GM23338 (cell line): ENCODE measurements at regions not wholly inside any gene's neighbourhood (a gene's known extent, or its start where the extent isn't known, plus 50 kb on each side); places are given as distances from the start of the nearest gene placed in this dataset.

Source experiments
- ATAC-seq: fragments of 200-7000 bp; cut with Tn5 transposase; 3 replicates; pipeline ENCODE4 v1.9.1; 2020
- DNase-seq: peaks from one replicate; pipeline ENCODE4 v3.0.0-alpha.2; 2015; ENCODE audit warnings: low spot score
- H2AFZ ChIP-seq: fragments of 200-600 bp; sonication (generic); 2 replicates; pipeline ENCODE4 v1.8.0; 2016; ENCODE audit warnings: antibody characterized with exemption, mild to moderate bottlenecking, moderate library complexity
- H3F3A ChIP-seq: fragments of 200-600 bp; sonication (generic); replicated peaks from 2 replicates; pipeline ENCODE4 v1.8.0; 2017; ENCODE audit warnings: antibody characterized with exemption, mixed run types, low read depth
- H3K27ac ChIP-seq: fragments of 200-600 bp; sonication (generic); 2 replicates; pipeline ENCODE4 v1.6.1; 2016; ENCODE audit warnings: low read depth
- H3K27me3 ChIP-seq: fragments of 200-600 bp; sonication (generic); 2 replicates; pipeline ENCODE4 v1.8.0; 2016; ENCODE audit warnings: mild to moderate bottlenecking, mixed run types, moderate library complexity; ENCODE audit not compliant: insufficient read depth
- H3K36me3 ChIP-seq: fragments of 200-600 bp; sonication (generic); 2 replicates; pipeline ENCODE4 v1.8.0; 2016; ENCODE audit warnings: mild to moderate bottlenecking; ENCODE audit not compliant: insufficient read depth
- H3K4me1 ChIP-seq: fragments of 200-600 bp; sonication (generic); 2 replicates; pipeline ENCODE4 v1.8.0; 2016; ENCODE audit warnings: mild to moderate bottlenecking, moderate library complexity; ENCODE audit not compliant: insufficient read depth
- H3K4me2 ChIP-seq: fragments of 200-600 bp; sonication (generic); 2 replicates; pipeline ENCODE4 v1.7.1; 2017; ENCODE audit warnings: mixed run types
- H3K4me3 ChIP-seq: fragments of 200-600 bp; sonication (generic); 2 replicates; pipeline ENCODE4 v1.6.1; 2016; ENCODE audit warnings: mixed run types
- H3K79me2 ChIP-seq: fragments of 200-600 bp; sonication (generic); replicated peaks from 2 replicates; pipeline ENCODE4 v1.8.0; 2017; ENCODE audit warnings: mild to moderate bottlenecking; ENCODE audit not compliant: insufficient read depth
- H3K9me2 ChIP-seq: fragments of 200-600 bp; sonication (generic); 2 replicates; pipeline ENCODE4 v1.8.0; 2017; ENCODE audit not compliant: insufficient read depth
- H4K20me1 ChIP-seq: fragments of 200-600 bp; sonication (generic); replicated peaks from 2 replicates; pipeline ENCODE4 v1.8.0; 2017; ENCODE audit warnings: mild to moderate bottlenecking; ENCODE audit not compliant: insufficient read depth
- H3K27ac Mint-ChIP-seq: 2 replicates; pipeline ENCODE4 v1.8.0; 2020; ENCODE audit warnings: inconsistent platforms, mild to moderate bottlenecking, moderate library complexity, mixed read lengths
- H3K27me3 Mint-ChIP-seq: 3 replicates; pipeline ENCODE4 v1.8.0; 2022; ENCODE audit warnings: low read depth, mild to moderate bottlenecking, moderate library complexity, mixed read lengths, inconsistent platforms; ENCODE audit not compliant: insufficient read depth, poor library complexity
- H3K36me3 Mint-ChIP-seq: 3 replicates; pipeline ENCODE4 v1.8.0; 2021; ENCODE audit warnings: low read depth, mild to moderate bottlenecking, inconsistent platforms, moderate library complexity, mixed read lengths
- H3K4me1 Mint-ChIP-seq: 3 replicates; pipeline ENCODE4 v1.8.0; 2020; ENCODE audit warnings: mild to moderate bottlenecking, inconsistent platforms, mixed read lengths
- H3K4me3 Mint-ChIP-seq: 3 replicates; pipeline ENCODE4 v1.8.0; 2021; ENCODE audit warnings: moderate library complexity, mild to moderate bottlenecking, inconsistent platforms, mixed read lengths
- H3K9me3 Mint-ChIP-seq: 3 replicates; pipeline ENCODE4 v1.8.0; 2020; ENCODE audit warnings: moderate library complexity, mild to moderate bottlenecking, inconsistent platforms, mixed read lengths
- CREB1 ChIP-seq: fragments of 250-450 bp; sonication (Bioruptor Pico); IDR thresholded peaks from 2 replicates; pipeline ENCODE4 v1.5.0; 2020; ENCODE audit warnings: low read depth, mild to moderate bottlenecking, moderate library complexity
- CTCF ChIP-seq, 2 experiments: fragments of 200-600 bp in 1 of 2; sonication (generic) in 1 of 2; conservative IDR thresholded peaks; 2 replicates each; pipeline versions ENCODE4 v1.5.1 to v1.6.1; 2016 to 2017; ENCODE audit warnings: antibody characterized with exemption in 2 of 2, low read depth in 2 of 2, mild to moderate bottlenecking in 2 of 2, moderate library complexity in 1 of 2
- EZH2 ChIP-seq: fragments of 200-600 bp; sonication (generic); IDR thresholded peaks from one replicate; pipeline ENCODE4 v1.8.0; 2017; ENCODE audit warnings: antibody characterized with exemption, mild to moderate bottlenecking, low read depth; ENCODE audit not compliant: unreplicated experiment
- EZH2phosphoT487 ChIP-seq: fragments of 200-600 bp; sonication (generic); IDR thresholded peaks from one replicate; pipeline ENCODE4 v1.8.1; 2018; ENCODE audit warnings: antibody characterized with exemption; ENCODE audit not compliant: unreplicated experiment
- JUNB ChIP-seq: IDR thresholded peaks from one replicate; pipeline ENCODE4 v1.6.1; 2016; ENCODE audit warnings: antibody characterized with exemption; ENCODE audit not compliant: unreplicated experiment
- NANOG ChIP-seq: IDR thresholded peaks from 2 replicates; pipeline ENCODE4 v1.6.1; 2016; ENCODE audit warnings: antibody characterized with exemption, borderline replicate concordance
- POLR2AphosphoS5 ChIP-seq: IDR thresholded peaks from 2 replicates; pipeline ENCODE4 v1.6.1; 2016; ENCODE audit warnings: antibody characterized with exemption, low read depth
- STAT1 ChIP-seq: IDR thresholded peaks from one replicate; pipeline ENCODE4 v1.6.1; 2016; ENCODE audit warnings: antibody characterized with exemption; ENCODE audit not compliant: unreplicated experiment
- ZNF114 ChIP-seq: fragments of 250-450 bp; sonication (Bioruptor Pico); IDR thresholded peaks from 2 replicates; pipeline ENCODE4 v1.5.0; 2020; ENCODE audit warnings: mild to moderate bottlenecking, moderate library complexity
- ZNF331 ChIP-seq: fragments of 250-450 bp; sonication (Bioruptor Pico); IDR thresholded peaks from 2 replicates; pipeline ENCODE4 v1.5.0; 2020; ENCODE audit warnings: low read depth, mild to moderate bottlenecking, moderate library complexity
- TF ChIP-seq, protein P1 (sequence below): IDR thresholded peaks from one replicate; pipeline ENCODE4 v1.6.1; 2018; ENCODE audit warnings: antibody characterized with exemption; ENCODE audit not compliant: unreplicated experiment
- TF ChIP-seq, protein P2 (sequence below): IDR thresholded peaks from 2 replicates; pipeline ENCODE4 v1.6.1; 2016; ENCODE audit warnings: antibody characterized with exemption
- TF ChIP-seq, protein P3 (sequence below): fragments of 250-450 bp; sonication (Bioruptor Pico); IDR thresholded peaks from 2 replicates; pipeline ENCODE4 v1.5.0; 2020; ENCODE audit warnings: mild to moderate bottlenecking, moderate library complexity

- H3K36me3 Mint-ChIP-seq, result no peaks in the 10 kb centered on the region
- ATAC-seq (no peak), DNase-seq (no peak)
- no peaks in the 10 kb centered on the region for H3F3A ChIP-seq
- no peaks in the 10 kb centered on the region for H3K79me2 ChIP-seq
- H3K9me3 Mint-ChIP-seq, result peaks cover 2% of the 10 kb centered on the region; the same call in 2 of the 3 replicates
- no peak overlapping the region for H2AFZ ChIP-seq
- no peaks in the 10 kb centered on the region for H3K4me1 ChIP-seq
- no peak overlapping the region for H3K27ac ChIP-seq
- peaks cover 2% of the 10 kb centered on the region for H3K27me3 Mint-ChIP-seq
- no peaks in the 10 kb centered on the region for H3K9me2 ChIP-seq
- no peaks in the 10 kb centered on the region for H4K20me1 ChIP-seq
- H3K27ac Mint-ChIP-seq, result no peak overlapping the region
- TF ChIP-seq, protein P1, sequence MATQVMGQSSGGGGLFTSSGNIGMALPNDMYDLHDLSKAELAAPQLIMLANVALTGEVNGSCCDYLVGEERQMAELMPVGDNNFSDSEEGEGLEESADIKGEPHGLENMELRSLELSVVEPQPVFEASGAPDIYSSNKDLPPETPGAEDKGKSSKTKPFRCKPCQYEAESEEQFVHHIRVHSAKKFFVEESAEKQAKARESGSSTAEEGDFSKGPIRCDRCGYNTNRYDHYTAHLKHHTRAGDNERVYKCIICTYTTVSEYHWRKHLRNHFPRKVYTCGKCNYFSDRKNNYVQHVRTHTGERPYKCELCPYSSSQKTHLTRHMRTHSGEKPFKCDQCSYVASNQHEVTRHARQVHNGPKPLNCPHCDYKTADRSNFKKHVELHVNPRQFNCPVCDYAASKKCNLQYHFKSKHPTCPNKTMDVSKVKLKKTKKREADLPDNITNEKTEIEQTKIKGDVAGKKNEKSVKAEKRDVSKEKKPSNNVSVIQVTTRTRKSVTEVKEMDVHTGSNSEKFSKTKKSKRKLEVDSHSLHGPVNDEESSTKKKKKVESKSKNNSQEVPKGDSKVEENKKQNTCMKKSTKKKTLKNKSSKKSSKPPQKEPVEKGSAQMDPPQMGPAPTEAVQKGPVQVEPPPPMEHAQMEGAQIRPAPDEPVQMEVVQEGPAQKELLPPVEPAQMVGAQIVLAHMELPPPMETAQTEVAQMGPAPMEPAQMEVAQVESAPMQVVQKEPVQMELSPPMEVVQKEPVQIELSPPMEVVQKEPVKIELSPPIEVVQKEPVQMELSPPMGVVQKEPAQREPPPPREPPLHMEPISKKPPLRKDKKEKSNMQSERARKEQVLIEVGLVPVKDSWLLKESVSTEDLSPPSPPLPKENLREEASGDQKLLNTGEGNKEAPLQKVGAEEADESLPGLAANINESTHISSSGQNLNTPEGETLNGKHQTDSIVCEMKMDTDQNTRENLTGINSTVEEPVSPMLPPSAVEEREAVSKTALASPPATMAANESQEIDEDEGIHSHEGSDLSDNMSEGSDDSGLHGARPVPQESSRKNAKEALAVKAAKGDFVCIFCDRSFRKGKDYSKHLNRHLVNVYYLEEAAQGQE, result no peak
- TF ChIP-seq EZH2phosphoT487 (no peak), CREB1 (no peak), POLR2AphosphoS5 (no peak), ZNF331 (no peak), ZNF114 (CRISPR knock-in tag) (no peak), EZH2 (no peak), CTCF (conservative IDR thresholded peaks at IDR 0.05; ENCODE audit: low read depth in 2 of 2) (no peak), NANOG (no peak), JUNB (no peak), STAT1 (no peak)
- TF ChIP-seq, protein P2, sequence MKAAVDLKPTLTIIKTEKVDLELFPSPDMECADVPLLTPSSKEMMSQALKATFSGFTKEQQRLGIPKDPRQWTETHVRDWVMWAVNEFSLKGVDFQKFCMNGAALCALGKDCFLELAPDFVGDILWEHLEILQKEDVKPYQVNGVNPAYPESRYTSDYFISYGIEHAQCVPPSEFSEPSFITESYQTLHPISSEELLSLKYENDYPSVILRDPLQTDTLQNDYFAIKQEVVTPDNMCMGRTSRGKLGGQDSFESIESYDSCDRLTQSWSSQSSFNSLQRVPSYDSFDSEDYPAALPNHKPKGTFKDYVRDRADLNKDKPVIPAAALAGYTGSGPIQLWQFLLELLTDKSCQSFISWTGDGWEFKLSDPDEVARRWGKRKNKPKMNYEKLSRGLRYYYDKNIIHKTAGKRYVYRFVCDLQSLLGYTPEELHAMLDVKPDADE, result no peak
- TF ChIP-seq, protein P3, sequence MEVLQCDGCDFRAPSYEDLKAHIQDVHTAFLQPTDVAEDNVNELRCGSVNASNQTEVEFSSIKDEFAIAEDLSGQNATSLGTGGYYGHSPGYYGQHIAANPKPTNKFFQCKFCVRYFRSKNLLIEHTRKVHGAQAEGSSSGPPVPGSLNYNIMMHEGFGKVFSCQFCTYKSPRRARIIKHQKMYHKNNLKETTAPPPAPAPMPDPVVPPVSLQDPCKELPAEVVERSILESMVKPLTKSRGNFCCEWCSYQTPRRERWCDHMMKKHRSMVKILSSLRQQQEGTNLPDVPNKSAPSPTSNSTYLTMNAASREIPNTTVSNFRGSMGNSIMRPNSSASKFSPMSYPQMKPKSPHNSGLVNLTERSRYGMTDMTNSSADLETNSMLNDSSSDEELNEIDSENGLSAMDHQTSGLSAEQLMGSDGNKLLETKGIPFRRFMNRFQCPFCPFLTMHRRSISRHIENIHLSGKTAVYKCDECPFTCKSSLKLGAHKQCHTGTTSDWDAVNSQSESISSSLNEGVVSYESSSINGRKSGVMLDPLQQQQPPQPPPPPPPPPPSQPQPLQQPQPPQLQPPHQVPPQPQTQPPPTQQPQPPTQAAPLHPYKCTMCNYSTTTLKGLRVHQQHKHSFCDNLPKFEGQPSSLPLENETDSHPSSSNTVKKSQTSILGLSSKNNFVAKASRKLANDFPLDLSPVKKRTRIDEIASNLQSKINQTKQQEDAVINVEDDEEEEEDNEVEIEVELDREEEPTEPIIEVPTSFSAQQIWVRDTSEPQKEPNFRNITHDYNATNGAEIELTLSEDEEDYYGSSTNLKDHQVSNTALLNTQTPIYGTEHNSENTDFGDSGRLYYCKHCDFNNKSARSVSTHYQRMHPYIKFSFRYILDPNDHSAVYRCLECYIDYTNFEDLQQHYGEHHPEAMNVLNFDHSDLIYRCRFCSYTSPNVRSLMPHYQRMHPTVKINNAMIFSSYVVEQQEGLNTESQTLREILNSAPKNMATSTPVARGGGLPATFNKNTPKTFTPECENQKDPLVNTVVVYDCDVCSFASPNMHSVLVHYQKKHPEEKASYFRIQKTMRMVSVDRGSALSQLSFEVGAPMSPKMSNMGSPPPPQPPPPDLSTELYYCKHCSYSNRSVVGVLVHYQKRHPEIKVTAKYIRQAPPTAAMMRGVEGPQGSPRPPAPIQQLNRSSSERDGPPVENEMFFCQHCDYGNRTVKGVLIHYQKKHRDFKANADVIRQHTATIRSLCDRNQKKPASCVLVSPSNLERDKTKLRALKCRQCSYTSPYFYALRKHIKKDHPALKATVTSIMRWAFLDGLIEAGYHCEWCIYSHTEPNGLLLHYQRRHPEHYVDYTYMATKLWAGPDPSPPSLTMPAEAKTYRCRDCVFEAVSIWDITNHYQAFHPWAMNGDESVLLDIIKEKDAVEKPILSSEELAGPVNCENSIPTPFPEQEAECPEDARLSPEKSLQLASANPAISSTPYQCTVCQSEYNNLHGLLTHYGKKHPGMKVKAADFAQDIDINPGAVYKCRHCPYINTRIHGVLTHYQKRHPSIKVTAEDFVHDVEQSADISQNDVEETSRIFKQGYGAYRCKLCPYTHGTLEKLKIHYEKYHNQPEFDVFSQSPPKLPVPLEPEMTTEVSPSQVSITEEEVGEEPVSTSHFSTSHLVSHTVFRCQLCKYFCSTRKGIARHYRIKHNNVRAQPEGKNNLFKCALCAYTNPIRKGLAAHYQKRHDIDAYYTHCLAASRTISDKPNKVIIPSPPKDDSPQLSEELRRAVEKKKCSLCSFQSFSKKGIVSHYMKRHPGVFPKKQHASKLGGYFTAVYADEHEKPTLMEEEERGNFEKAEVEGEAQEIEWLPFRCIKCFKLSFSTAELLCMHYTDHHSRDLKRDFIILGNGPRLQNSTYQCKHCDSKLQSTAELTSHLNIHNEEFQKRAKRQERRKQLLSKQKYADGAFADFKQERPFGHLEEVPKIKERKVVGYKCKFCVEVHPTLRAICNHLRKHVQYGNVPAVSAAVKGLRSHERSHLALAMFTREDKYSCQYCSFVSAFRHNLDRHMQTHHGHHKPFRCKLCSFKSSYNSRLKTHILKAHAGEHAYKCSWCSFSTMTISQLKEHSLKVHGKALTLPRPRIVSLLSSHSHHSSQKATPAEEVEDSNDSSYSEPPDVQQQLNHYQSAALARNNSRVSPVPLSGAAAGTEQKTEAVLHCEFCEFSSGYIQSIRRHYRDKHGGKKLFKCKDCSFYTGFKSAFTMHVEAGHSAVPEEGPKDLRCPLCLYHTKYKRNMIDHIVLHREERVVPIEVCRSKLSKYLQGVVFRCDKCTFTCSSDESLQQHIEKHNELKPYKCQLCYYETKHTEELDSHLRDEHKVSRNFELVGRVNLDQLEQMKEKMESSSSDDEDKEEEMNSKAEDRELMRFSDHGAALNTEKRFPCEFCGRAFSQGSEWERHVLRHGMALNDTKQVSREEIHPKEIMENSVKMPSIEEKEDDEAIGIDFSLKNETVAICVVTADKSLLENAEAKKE (CRISPR knock-in tag), result no peak
- H3K4me3 ChIP-seq, result no peak overlapping the region
- H3K36me3 ChIP-seq, result no peaks in the 10 kb centered on the region
- H3K4me2 ChIP-seq, result no peak overlapping the region
- no peaks in the 10 kb centered on the region; the same call in 2 of the 3 replicates for H3K4me1 Mint-ChIP-seq
- H3K4me3 Mint-ChIP-seq, result no peak overlapping the region
- H3K27me3 ChIP-seq, result no peaks in the 10 kb centered on the region
Observed at GRCh38 chr2:148567716-148568115, 76.8 kb upstream of the EPC2 start.
